NOMO-1 treated with dmso at 0.1 percent for 144 hours (cell line): ENCODE measurements at regions not wholly inside any gene's neighbourhood (a gene's known extent, or its start where the extent isn't known, plus 50 kb on each side); places are given as distances from the start of the nearest gene placed in this dataset.

Experiments
- DNase-seq: peaks from one replicate; lab custom pipeline; 2025; ENCODE audit not compliant: unreplicated experiment; lab: John Stamatoyannopoulos, UW

- DNase-seq = no peak
Observed at GRCh38 chr10:121096617-121097431, 245.7 kb downstream of the WDR11 start.

GRCh38 chr10:121098211-121098610 is 247.0 kb downstream of the WDR11 start:
- no peak for DNase-seq

- DNase-seq = no peak
Observed at GRCh38 chr10:121098751-121099150, 247.6 kb downstream of the WDR11 start.

- DNase-seq = no peak
Observed at GRCh38 chr10:121099181-121099580, 248.0 kb downstream of the WDR11 start.

- no peak for DNase-seq
Observed at GRCh38 chr10:121099592-121099991, 248.4 kb downstream of the WDR11 start.

GRCh38 chr10:121101561-121101960 is 250.4 kb downstream of the WDR11 start:
- DNase-seq = no peak

GRCh38 chr10:121102706-121103105 is 251.5 kb downstream of the WDR11 start:
- DNase-seq = no peak

GRCh38 chr10:121104476-121105111 is 253.4 kb downstream of the WDR11 start:
- DNase-seq = no peak

GRCh38 chr10:121106611-121107010 is 255.4 kb downstream of the WDR11 start:
- no peak for DNase-seq

GRCh38 chr10:121108051-121108450 is 256.9 kb downstream of the WDR11 start:
- DNase-seq = no peak

GRCh38 chr10:121110369-121110768 is 259.2 kb downstream of the WDR11 start:
- DNase-seq = no peak

GRCh38 chr10:121112136-121112535 is 261.0 kb downstream of the WDR11 start:
- DNase-seq = no peak

- DNase-seq = no peak
Observed at GRCh38 chr10:121112579-121113384, 261.6 kb downstream of the WDR11 start.

GRCh38 chr10:121113385-121113696 is 262.2 kb downstream of the WDR11 start:
- DNase-seq = no peak

GRCh38 chr10:121113911-121114310 is 262.7 kb downstream of the WDR11 start:
- DNase-seq = no peak

GRCh38 chr10:121115154-121115553 is 264.0 kb downstream of the WDR11 start:
- DNase-seq = no peak

- DNase-seq = no peak
Observed at GRCh38 chr10:121121462-121121861, 270.3 kb downstream of the WDR11 start.

- DNase-seq = no peak
Observed at GRCh38 chr10:121127151-121127906, 276.2 kb downstream of the WDR11 start.

- DNase-seq = no peak
Observed at GRCh38 chr10:121128164-121128563, 277.0 kb downstream of the WDR11 start.

- DNase-seq = no peak
Observed at GRCh38 chr10:121129266-121129665, 278.1 kb downstream of the WDR11 start.

- DNase-seq = no peak
Observed at GRCh38 chr10:121130382-121130781, 279.2 kb downstream of the WDR11 start.
